ENCODE measurements at regions not wholly inside any gene's neighbourhood (a gene's known extent, or its start where the extent isn't known, plus 50 kb on each side); places are given as distances from the start of the nearest gene placed in this dataset.

GRCh38 chr2:77631007-77631406 is 108.8 kb upstream of the LRRTM4 start:
- Histone ChIP-seq H3K36me3 (ENCODE audit: insufficient read depth, low read length) (no peaks in the 10 kb centered on the region), H3K4me3 (ENCODE audit: low read length, poor library complexity, severe bottlenecking) (no peak overlapping the region), H3K4me1 (ENCODE audit: insufficient read depth, low read length, poor library complexity, severe bottlenecking) (no peaks in the 10 kb centered on the region), H3K9ac (ENCODE audit: low read depth, low read length, poor library complexity, severe bottlenecking) (no peak overlapping the region), H3F3A (ENCODE audit: low read depth) (no peaks in the 10 kb centered on the region), H3K79me2 (ENCODE audit: insufficient read depth, low read length) (no peaks in the 10 kb centered on the region), H2AFZ (ENCODE audit: low read length) (no peak overlapping the region), H3K9me3 (ENCODE audit: insufficient read depth, low read depth, low read length) (no peaks in the 10 kb centered on the region), H3K27me3 (ENCODE audit: insufficient read depth, low read length, poor library complexity, severe bottlenecking) (no peaks in the 10 kb centered on the region), H3K9me2 (replicated peaks; ENCODE audit: low read depth, low read length) (no peaks in the 10 kb centered on the region), H3K4me2 (ENCODE audit: low read depth, low read length, poor library complexity, severe bottlenecking) (no peak overlapping the region), H4K20me1 (ENCODE audit: insufficient read depth, low read length, poor library complexity, severe bottlenecking) (no peaks in the 10 kb centered on the region)
- no peak for TF ChIP-seq EZH2phosphoT487 (IDR thresholded peaks at IDR 0.05; ENCODE audit: borderline replicate concordance)
- TF ChIP-seq CTCF (conservative IDR thresholded peaks at IDR 0.05; ENCODE audit: low read length) = no peak

DNA sequence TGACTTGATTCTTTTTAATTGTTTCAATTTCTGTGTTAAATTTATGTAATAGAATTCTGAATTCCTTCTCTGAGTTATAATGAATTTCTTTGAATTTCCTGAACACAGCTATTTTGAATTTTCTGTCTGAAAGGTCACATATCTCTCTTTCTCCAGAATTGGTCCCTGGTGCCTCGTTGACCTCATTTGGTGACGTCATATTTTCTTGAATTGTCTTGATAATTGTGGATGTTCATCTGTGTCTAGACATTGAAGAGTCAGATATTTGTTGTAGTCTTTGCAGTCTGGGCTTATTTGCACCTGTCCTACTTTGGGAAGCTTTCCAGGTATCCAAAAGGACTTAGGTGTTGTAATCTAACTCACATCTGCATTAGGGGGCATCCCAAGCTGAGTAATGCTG is 111.4 kb upstream of the LRRTM4 start:
- no peaks in the 10 kb centered on the region for H3K4me1 ChIP-seq (ENCODE audit: insufficient read depth, low read length, poor library complexity, severe bottlenecking)
- H3K27me3 ChIP-seq (ENCODE audit: insufficient read depth, low read length, poor library complexity, severe bottlenecking) = no peaks in the 10 kb centered on the region
- no peak overlapping the region for H3K9ac ChIP-seq (ENCODE audit: low read depth, low read length, poor library complexity, severe bottlenecking)

DNA sequence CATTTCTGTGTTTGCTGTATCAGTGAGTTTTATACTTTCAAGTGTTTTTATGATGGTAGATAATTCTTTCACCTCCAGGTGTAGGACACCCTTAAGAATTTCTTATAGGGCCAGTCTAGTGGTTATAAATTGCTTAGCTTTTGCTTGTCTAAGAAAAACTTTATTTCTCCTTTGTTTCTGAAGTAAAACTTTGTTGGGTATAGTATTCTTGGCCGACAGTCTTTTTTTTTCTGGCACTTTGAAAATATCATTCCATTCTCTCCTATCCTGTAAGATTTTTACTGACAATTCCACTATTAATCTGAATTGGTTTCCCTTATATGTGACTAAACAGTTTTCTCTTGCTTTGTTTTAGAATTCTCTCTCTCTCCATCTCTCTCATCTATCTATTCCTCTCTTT is 118.7 kb upstream of the LRRTM4 start:
- no peaks in the 10 kb centered on the region for H4K20me1 ChIP-seq (ENCODE audit: insufficient read depth, low read length, poor library complexity, severe bottlenecking)
- no peaks in the 10 kb centered on the region for H3K79me2 ChIP-seq (ENCODE audit: insufficient read depth, low read length)
- H3K36me3 ChIP-seq (ENCODE audit: insufficient read depth, low read length) = no peaks in the 10 kb centered on the region
- no peaks in the 10 kb centered on the region for H3F3A ChIP-seq (ENCODE audit: low read depth)
- no peaks in the 10 kb centered on the region for H3K27me3 ChIP-seq (ENCODE audit: insufficient read depth, low read length, poor library complexity, severe bottlenecking)
- no peak overlapping the region for H3K9ac ChIP-seq (ENCODE audit: low read depth, low read length, poor library complexity, severe bottlenecking)
- no peaks in the 10 kb centered on the region for H3K4me1 ChIP-seq (ENCODE audit: insufficient read depth, low read length, poor library complexity, severe bottlenecking)
- no peak overlapping the region for H3K4me3 ChIP-seq (ENCODE audit: low read length, poor library complexity, severe bottlenecking)
- TF ChIP-seq CTCF (conservative IDR thresholded peaks at IDR 0.05; ENCODE audit: low read length) (no peak), EZH2phosphoT487 (IDR thresholded peaks at IDR 0.05; ENCODE audit: borderline replicate concordance) (no peak)
- H3K9me3 ChIP-seq (ENCODE audit: insufficient read depth, low read depth, low read length) = no peaks in the 10 kb centered on the region
- H3K9me2 ChIP-seq (replicated peaks; ENCODE audit: low read depth, low read length) = no peaks in the 10 kb centered on the region
- no peak overlapping the region for H3K4me2 ChIP-seq (ENCODE audit: low read depth, low read length, poor library complexity, severe bottlenecking)
- H2AFZ ChIP-seq (ENCODE audit: low read length) = no peak overlapping the region

More for the DNA sequence above, 111.4 kb upstream of the LRRTM4 start:
- Histone ChIP-seq H3K36me3 (ENCODE audit: insufficient read depth, low read length) (no peaks in the 10 kb centered on the region), H3K9me3 (ENCODE audit: insufficient read depth, low read depth, low read length) (no peaks in the 10 kb centered on the region), H3F3A (ENCODE audit: low read depth) (no peaks in the 10 kb centered on the region), H3K9me2 (replicated peaks; ENCODE audit: low read depth, low read length) (no peaks in the 10 kb centered on the region), H4K20me1 (ENCODE audit: insufficient read depth, low read length, poor library complexity, severe bottlenecking) (no peaks in the 10 kb centered on the region), H2AFZ (ENCODE audit: low read length) (no peak overlapping the region), H3K4me2 (ENCODE audit: low read depth, low read length, poor library complexity, severe bottlenecking) (no peak overlapping the region), H3K4me3 (ENCODE audit: low read length, poor library complexity, severe bottlenecking) (no peak overlapping the region), H3K79me2 (ENCODE audit: insufficient read depth, low read length) (no peaks in the 10 kb centered on the region)
- TF ChIP-seq CTCF (conservative IDR thresholded peaks at IDR 0.05; ENCODE audit: low read length) = no peak
- no peak for TF ChIP-seq EZH2phosphoT487 (IDR thresholded peaks at IDR 0.05; ENCODE audit: borderline replicate concordance)

Measured in Loucy (cell line).